NOMO-1 treated with dmso at 0.1 percent for 144 hours (cell line): ENCODE measurements at regions not wholly inside any gene's neighbourhood (a gene's known extent, or its start where the extent isn't known, plus 50 kb on each side); places are given as distances from the start of the nearest gene placed in this dataset.
"Not testable (repeated sequence)": the region's sequence is repeated elsewhere in the genome, so short reads cannot be mapped to it uniquely, and the experiment has no call there.

Experiments used
- DNase-seq: peaks from one replicate; lab custom pipeline; 2025; ENCODE audit not compliant: unreplicated experiment; lab: John Stamatoyannopoulos, UW

- no peak for DNase-seq
These were observed 69.8 kb downstream of the RMI2 start for GRCh38 chr16:11414815-11415775.

- DNase-seq, result no peak
These were observed 71.2 kb downstream of the RMI2 start for GRCh38 chr16:11416228-11417001.

- DNase-seq, result no peak
These were observed 72.2 kb downstream of the RMI2 start for GRCh38 chr16:11417487-11417886.

- no peak for DNase-seq
These were observed 73.2 kb downstream of the RMI2 start for GRCh38 chr16:11418506-11418905.

GRCh38 chr16:11420067-11420466, 74.8 kb downstream of the RMI2 start:
- not testable (repeated sequence) for DNase-seq

- no peak for DNase-seq
These were observed 75.6 kb downstream of the RMI2 start for GRCh38 chr16:11420895-11421294.

GRCh38 chr16:11422381-11423314, 77.4 kb downstream of the RMI2 start:
- no peak for DNase-seq

GRCh38 chr16:11423315-11424117, 78.3 kb downstream of the RMI2 start:
- DNase-seq, result no peak

- DNase-seq, result no peak
These were observed 78.8 kb downstream of the RMI2 start for GRCh38 chr16:11424118-11424460.

- DNase-seq, result no peak
These were observed 79.9 kb downstream of the RMI2 start for GRCh38 chr16:11425140-11425539.

- DNase-seq, result no peak
These were observed 83.3 kb downstream of the RMI2 start for GRCh38 chr16:11428623-11428953.

GRCh38 chr16:11429123-11429522, 83.9 kb downstream of the RMI2 start:
- DNase-seq, result no peak

- DNase-seq, result no peak
These were observed 84.6 kb downstream of the RMI2 start for GRCh38 chr16:11429823-11430222.

- no peak for DNase-seq
These were observed 85.5 kb downstream of the RMI2 start for GRCh38 chr16:11430601-11431317.

GRCh38 chr16:11431915-11432465, 86.7 kb downstream of the RMI2 start:
- no peak for DNase-seq

- no peak for DNase-seq
These were observed 87.7 kb downstream of the RMI2 start for GRCh38 chr16:11432856-11433395.

- DNase-seq, result no peak
These were observed 90.3 kb downstream of the RMI2 start for GRCh38 chr16:11435576-11435975.

- no peak for DNase-seq
These were observed 91.8 kb downstream of the RMI2 start for GRCh38 chr16:11437069-11437468.
